Trophoblast cell (in vitro differentiated cells and primary cell): ENCODE measurements at regions not wholly inside any gene's neighbourhood (a gene's known extent, or its start where the extent isn't known, plus 50 kb on each side); places are given as distances from the start of the nearest gene placed in this dataset.

Experiments
- DNase-seq, 2 donors: peaks; one replicate each; pipeline ENCODE4 v3.0.0-alpha.2; 2016
- H2AFZ ChIP-seq: 2 replicates; pipeline ENCODE4 v1.6.1; 2013; ENCODE audit warnings: low read length, moderate library complexity, mild to moderate bottlenecking; ENCODE audit not compliant: insufficient read depth, poor library complexity
- H2AK5ac ChIP-seq: 2 replicates; pipeline ENCODE4 v1.6.1; 2013; ENCODE audit warnings: mild to moderate bottlenecking, low read length
- H2BK120ac ChIP-seq: 2 replicates; pipeline ENCODE4 v1.6.1; 2013; ENCODE audit warnings: low read length, mild to moderate bottlenecking, moderate library complexity; ENCODE audit not compliant: insufficient read depth, poor library complexity
- H2BK12ac ChIP-seq: 2 replicates; pipeline ENCODE4 v1.6.1; 2013; ENCODE audit warnings: mild to moderate bottlenecking, low read length, moderate library complexity
- H2BK5ac ChIP-seq: 2 replicates; pipeline ENCODE4 v1.6.1; 2013; ENCODE audit warnings: low read length, low read depth, moderate library complexity, mild to moderate bottlenecking; ENCODE audit not compliant: poor library complexity
- H3K14ac ChIP-seq: 2 replicates; pipeline ENCODE4 v1.6.1; 2013; ENCODE audit warnings: mild to moderate bottlenecking, low read length
- H3K18ac ChIP-seq: 2 replicates; pipeline ENCODE4 v1.6.1; 2013; ENCODE audit warnings: mild to moderate bottlenecking, low read length
- H3K23ac ChIP-seq: 2 replicates; pipeline ENCODE4 v1.6.1; 2013; ENCODE audit warnings: low read length
- H3K27ac ChIP-seq: 2 replicates; pipeline ENCODE4 v1.5.1; 2013; ENCODE audit warnings: low read depth, mild to moderate bottlenecking, inconsistent platforms, low read length, moderate library complexity
- H3K27me3 ChIP-seq: 2 replicates; pipeline ENCODE4 v1.6.1; 2013; ENCODE audit warnings: inconsistent platforms, mild to moderate bottlenecking, low read length, moderate library complexity; ENCODE audit not compliant: insufficient read depth
- H3K36me3 ChIP-seq, 2 experiments: 1 replicate in 1 of 2; 2 replicates in 1 of 2; pipeline ENCODE4 v1.6.1; 2013; ENCODE audit warnings: low read length in 2 of 2, mild to moderate bottlenecking in 2 of 2, moderate library complexity in 1 of 2; ENCODE audit not compliant: insufficient read depth in 2 of 2, control insufficient read depth in 1 of 2
- H3K4ac ChIP-seq: 2 replicates; pipeline ENCODE4 v1.6.1; 2013; ENCODE audit warnings: low read depth, mild to moderate bottlenecking, low read length, moderate library complexity
- H3K4me1 ChIP-seq, 2 experiments: 1 replicate in 1 of 2; 2 replicates in 1 of 2; pipeline ENCODE4 v1.6.1; 2013; ENCODE audit warnings: low read length in 2 of 2, mild to moderate bottlenecking in 2 of 2, moderate library complexity in 1 of 2; ENCODE audit not compliant: insufficient read depth in 2 of 2, control insufficient read depth in 1 of 2
- H3K4me2 ChIP-seq: 2 replicates; pipeline ENCODE4 v1.6.1; 2013; ENCODE audit warnings: inconsistent platforms, mild to moderate bottlenecking, low read length, moderate library complexity
- H3K4me3 ChIP-seq: 2 replicates; pipeline ENCODE4 v1.5.1; 2013; ENCODE audit warnings: mild to moderate bottlenecking, low read depth, low read length, inconsistent platforms
- H3K79me1 ChIP-seq: one replicate; pipeline ENCODE4 v1.6.1; 2013; ENCODE audit warnings: low read length
- H3K79me2 ChIP-seq: 2 replicates; pipeline ENCODE4 v1.6.1; 2013; ENCODE audit warnings: low read length, mild to moderate bottlenecking; ENCODE audit not compliant: control insufficient read depth, insufficient read depth, poor library complexity
- H3K9ac ChIP-seq: 2 replicates; pipeline ENCODE4 v1.6.1; 2013; ENCODE audit warnings: mild to moderate bottlenecking, low read length
- H3K9me3 ChIP-seq: 2 replicates; pipeline ENCODE4 v1.6.1; 2013; ENCODE audit warnings: low read depth, mild to moderate bottlenecking, control low read depth, inconsistent platforms, low read length; ENCODE audit not compliant: insufficient read depth
- H4K12ac ChIP-seq: 2 replicates; pipeline ENCODE4 v1.6.1; 2013; ENCODE audit warnings: low read depth, mild to moderate bottlenecking, low read length, moderate library complexity
- H4K8ac ChIP-seq: 2 replicates; pipeline ENCODE4 v1.6.1; 2013; ENCODE audit warnings: low read depth, mild to moderate bottlenecking, low read length, moderate library complexity
- H4K91ac ChIP-seq: one replicate; pipeline ENCODE4 v1.6.1; 2013; ENCODE audit warnings: low read depth, mild to moderate bottlenecking, low read length, moderate library complexity
- WGBS: extraction: QIAGEN DNeasy Blood & Tissue Kit; methylation state at CpG from one replicate; pipeline ENCODE4 v1.1.7; 2013; ENCODE audit warnings: missing lambda C conversion rate; ENCODE audit not compliant: insufficient read length, insufficient coverage; ENCODE audit errors: extremely low coverage; 5-methylcytosine and 5-hydroxymethylcytosine counted together

- peaks cover 2 to 15% of the 10 kb centered on the region in 2 experiments for H3K36me3 ChIP-seq
- no peak overlapping the region for H3K27ac ChIP-seq
- no peak for DNase-seq
- no peak overlapping the region for H2BK12ac ChIP-seq
- peaks cover 1% of the 10 kb centered on the region for H3K9me3 ChIP-seq
- H3K79me2 ChIP-seq: no peaks in the 10 kb centered on the region
- H4K91ac ChIP-seq: no peak overlapping the region
- no CpG with 5 or more reads among the region's 9 CpGs for WGBS
- H3K4ac ChIP-seq: no peak overlapping the region
- no peak overlapping the region for H3K9ac ChIP-seq
- H4K8ac ChIP-seq: no peak overlapping the region
- H2BK5ac ChIP-seq: no peak overlapping the region
- no peaks in the 10 kb centered on the region for H3K4me1 ChIP-seq
- H2BK120ac ChIP-seq: no peak overlapping the region
- no peaks in the 10 kb centered on the region for H3K27me3 ChIP-seq
- no peak overlapping the region for H3K14ac ChIP-seq
- no peak overlapping the region for H2AK5ac ChIP-seq
- H4K12ac ChIP-seq: no peak overlapping the region
- H2AFZ ChIP-seq: no peak overlapping the region
- H3K23ac ChIP-seq: no peak overlapping the region
- H3K4me3 ChIP-seq: peak overlapping the region; percentile 33
- H3K79me1 ChIP-seq: no peaks in the 10 kb centered on the region
- no peak overlapping the region for H3K18ac ChIP-seq
- H3K4me2 ChIP-seq: no peak overlapping the region
These were observed 288.5 kb upstream of the UMPS start for GRCh38 chr3:124441766-124442165.

GRCh38 chr3:124442463-124442862, 287.8 kb upstream of the UMPS start:
- Histone ChIP-seq H4K12ac (no peak overlapping the region), H3K4me2 (no peak overlapping the region), H3K4ac (no peak overlapping the region), H2BK12ac (no peak overlapping the region), H3K18ac (no peak overlapping the region), H3K9ac (no peak overlapping the region), H4K91ac (no peak overlapping the region), H3K27ac (no peak overlapping the region), H4K8ac (no peak overlapping the region), H3K79me2 (no peaks in the 10 kb centered on the region), H3K9me3 (peaks cover 1% of the 10 kb centered on the region), H3K4me1 (no peaks in the 10 kb centered on the region), H2AFZ (no peak overlapping the region), H3K23ac (no peak overlapping the region), H3K4me3 (no peak overlapping the region), H3K36me3 (peaks cover 2 to 15% of the 10 kb centered on the region in 2 experiments), H3K14ac (no peak overlapping the region), H3K27me3 (no peaks in the 10 kb centered on the region), H3K79me1 (no peaks in the 10 kb centered on the region), H2BK5ac (no peak overlapping the region), H2AK5ac (no peak overlapping the region), H2BK120ac (no peak overlapping the region)
- WGBS: no CpG with 5 or more reads among the region's 2 CpGs
- DNase-seq: no peak

GRCh38 chr3:124443446-124443845, 286.8 kb upstream of the UMPS start:
- no peak overlapping the region for H2AK5ac ChIP-seq
- no peak overlapping the region for H3K4me3 ChIP-seq
- H3K23ac ChIP-seq: no peak overlapping the region
- no peak overlapping the region for H4K8ac ChIP-seq
- H4K12ac ChIP-seq: no peak overlapping the region
- no CpG with 5 or more reads among the region's 1 CpG for WGBS
- no peak overlapping the region for H4K91ac ChIP-seq
- no peak overlapping the region for H2BK12ac ChIP-seq
- H3K4me1 ChIP-seq: no peaks in the 10 kb centered on the region
- no peak overlapping the region for H3K4me2 ChIP-seq
- no peak overlapping the region for H3K14ac ChIP-seq
- H3K4ac ChIP-seq: no peak overlapping the region
- no peaks in the 10 kb centered on the region for H3K27me3 ChIP-seq
- no peak for DNase-seq
- H3K18ac ChIP-seq: no peak overlapping the region
- H3K79me2 ChIP-seq: no peaks in the 10 kb centered on the region
- no peak overlapping the region for H3K9ac ChIP-seq
- H2BK120ac ChIP-seq: no peak overlapping the region
- no peak overlapping the region for H2BK5ac ChIP-seq
- H3K79me1 ChIP-seq: no peaks in the 10 kb centered on the region
- H3K36me3 ChIP-seq: peaks cover 2 to 15% of the 10 kb centered on the region in 2 experiments
- no peak overlapping the region for H2AFZ ChIP-seq
- no peak overlapping the region for H3K27ac ChIP-seq
- H3K9me3 ChIP-seq: peaks cover 1% of the 10 kb centered on the region

- H3K14ac ChIP-seq: no peak overlapping the region
- H4K12ac ChIP-seq: no peak overlapping the region
- no peak overlapping the region for H2BK12ac ChIP-seq
- H4K8ac ChIP-seq: no peak overlapping the region
- no peak overlapping the region for H2BK5ac ChIP-seq
- peaks cover 2 to 15% of the 10 kb centered on the region in 2 experiments for H3K36me3 ChIP-seq
- H3K9ac ChIP-seq: no peak overlapping the region
- no peak overlapping the region for H3K27ac ChIP-seq
- H4K91ac ChIP-seq: no peak overlapping the region
- no peak for DNase-seq
- H3K4me1 ChIP-seq: no peaks in the 10 kb centered on the region
- H3K27me3 ChIP-seq: no peaks in the 10 kb centered on the region
- no peaks in the 10 kb centered on the region for H3K79me1 ChIP-seq
- H3K23ac ChIP-seq: no peak overlapping the region
- no peaks in the 10 kb centered on the region for H3K79me2 ChIP-seq
- no peak overlapping the region for H3K4ac ChIP-seq
- WGBS: no CpG with 5 or more reads among the region's 2 CpGs
- H3K4me3 ChIP-seq: no peak overlapping the region
- H2AK5ac ChIP-seq: no peak overlapping the region
- H3K4me2 ChIP-seq: no peak overlapping the region
- H3K18ac ChIP-seq: no peak overlapping the region
- H2BK120ac ChIP-seq: no peak overlapping the region
- no peak overlapping the region for H2AFZ ChIP-seq
- H3K9me3 ChIP-seq: peaks cover 1% of the 10 kb centered on the region
These were observed 286.2 kb upstream of the UMPS start for GRCh38 chr3:124444075-124444474.
